Activated CD8-positive, alpha-beta memory T cell treated with anti-CD3 and anti-CD28 coated beads for 36 hours (primary cell): ENCODE measurements at regions not wholly inside any gene's neighbourhood (a gene's known extent, or its start where the extent isn't known, plus 50 kb on each side); places are given as distances from the start of the nearest gene placed in this dataset.

Experiments
- CTCF ChIA-PET: fragments of 350-600 bp; sonication (Branson Sonifier 250); formaldehyde crosslinking; loops from one replicate; lab custom pipeline; 2021; ENCODE audit warnings: antibody characterized with exemption; lab: Charles Lee
- POLR2A ChIA-PET: fragments of 350-600 bp; sonication (Branson Sonifier 250); formaldehyde crosslinking; loops from one replicate; lab custom pipeline; 2021; ENCODE audit warnings: antibody characterized with exemption; lab: Charles Lee

GRCh38 chr3:117495620-117496019, 786.0 kb downstream of the TUSC7 start:
- CTCF ChIA-PET: no interaction called here
- POLR2A ChIA-PET: no interaction called here

GRCh38 chr3:117499189-117499870, 789.8 kb downstream of the TUSC7 start:
- POLR2A ChIA-PET: no interaction called here
- CTCF ChIA-PET: no interaction called here

- ChIA-PET CTCF (no interaction called here), POLR2A (no interaction called here)
Measured at GRCh38 chr3:117507958-117508357, 798.4 kb downstream of the TUSC7 start.

GRCh38 chr3:117509858-117510257, 800.3 kb downstream of the TUSC7 start:
- ChIA-PET CTCF (no interaction called here), POLR2A (no interaction called here)

GRCh38 chr3:117510396-117510795, 800.8 kb downstream of the TUSC7 start:
- POLR2A ChIA-PET: no interaction called here
- CTCF ChIA-PET: no interaction called here

GRCh38 chr3:117512975-117513374, 803.4 kb downstream of the TUSC7 start:
- POLR2A ChIA-PET: no interaction called here

GRCh38 chr3:117515309-117515708, 805.7 kb downstream of the TUSC7 start:
- CTCF ChIA-PET: no interaction called here
- POLR2A ChIA-PET: no interaction called here

More at GRCh38 chr3:117512975-117513374, 803.4 kb downstream of the TUSC7 start:
- CTCF ChIA-PET: no interaction called here

- POLR2A ChIA-PET: no interaction called here
- CTCF ChIA-PET: no interaction called here
Measured at GRCh38 chr3:117518364-117518763, 808.8 kb downstream of the TUSC7 start.

- CTCF ChIA-PET: no interaction called here
- POLR2A ChIA-PET: no interaction called here
Measured at GRCh38 chr3:117519776-117520175, 810.2 kb downstream of the TUSC7 start.

GRCh38 chr3:117520582-117520981, 811.0 kb downstream of the TUSC7 start:
- ChIA-PET CTCF (no interaction called here), POLR2A (no interaction called here)

GRCh38 chr3:117523418-117523817, 813.8 kb downstream of the TUSC7 start:
- POLR2A ChIA-PET: no interaction called here
- CTCF ChIA-PET: no interaction called here

GRCh38 chr3:117524890-117525289, 815.3 kb downstream of the TUSC7 start:
- POLR2A ChIA-PET: no interaction called here

GRCh38 chr3:117526470-117527079, 817.0 kb downstream of the TUSC7 start:
- ChIA-PET CTCF (no interaction called here), POLR2A (no interaction called here)

More at GRCh38 chr3:117524890-117525289, 815.3 kb downstream of the TUSC7 start:
- CTCF ChIA-PET: no interaction called here

GRCh38 chr3:117527346-117527745, 817.8 kb downstream of the TUSC7 start:
- ChIA-PET POLR2A (no interaction called here), CTCF (no interaction called here)

GRCh38 chr3:117528688-117529087, 819.1 kb downstream of the TUSC7 start:
- POLR2A ChIA-PET: no interaction called here
- CTCF ChIA-PET: no interaction called here

GRCh38 chr3:117531078-117531767, 821.6 kb downstream of the TUSC7 start:
- ChIA-PET POLR2A (no interaction called here), CTCF (interaction anchor here (0.6 kb wide), 1 partner anchor 23 kb away, joined by 3 read pairs; no protein-coding TSS in a partner anchor)

- POLR2A ChIA-PET: no interaction called here
- CTCF ChIA-PET: no interaction called here
Measured at GRCh38 chr3:117532268-117532667, 822.7 kb downstream of the TUSC7 start.

GRCh38 chr3:117534138-117534537, 824.6 kb downstream of the TUSC7 start:
- ChIA-PET CTCF (no interaction called here), POLR2A (no interaction called here)

- ChIA-PET CTCF (no interaction called here), POLR2A (no interaction called here)
Measured at GRCh38 chr3:117536006-117536405, 826.4 kb downstream of the TUSC7 start.

GRCh38 chr3:117537949-117538348, 828.4 kb downstream of the TUSC7 start:
- ChIA-PET POLR2A (no interaction called here), CTCF (no interaction called here)

GRCh38 chr3:117539729-117540128, 830.1 kb downstream of the TUSC7 start:
- POLR2A ChIA-PET: no interaction called here
- CTCF ChIA-PET: no interaction called here
